Right lung (tissue), 2 donors: ENCODE measurements at regions not wholly inside any gene's neighbourhood (a gene's known extent, or its start where the extent isn't known, plus 50 kb on each side); places are given as distances from the start of the nearest gene placed in this dataset.
"Not testable (repeated sequence)": the region's sequence is repeated elsewhere in the genome, so short reads cannot be mapped to it uniquely, and the experiment has no call there.

Experiments
- DNase-seq, 2 donors: peaks; one replicate each; pipeline ENCODE4 v3.0.0-alpha.2; 2013

- no peak for DNase-seq
These were observed 120.2 kb upstream of the BANK1 start for GRCh38 chr4:101670370-101670769.

DNA sequence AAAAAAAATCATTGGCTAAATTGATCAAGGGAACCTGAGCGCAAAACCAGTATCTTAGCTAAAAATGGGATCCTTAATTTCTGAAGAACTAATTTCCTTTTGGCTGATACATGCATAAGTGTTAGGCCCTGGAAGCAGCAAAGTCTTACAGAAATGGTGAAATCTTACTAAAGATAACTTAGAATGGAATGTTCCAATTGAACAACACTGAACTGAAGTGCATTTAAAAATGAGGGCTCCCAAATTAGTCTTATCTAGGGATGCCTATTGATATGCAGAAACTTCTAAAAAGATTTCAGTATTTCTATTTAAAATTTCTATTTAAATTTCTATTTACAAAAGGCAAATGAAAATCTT is 120.7 kb upstream of the BANK1 start:
- no peak for DNase-seq

GRCh38 chr4:101669138-101669831 is 121.2 kb upstream of the BANK1 start:
- no peak for DNase-seq

- no peak for DNase-seq
These were observed 123.2 kb upstream of the BANK1 start for GRCh38 chr4:101667348-101667747.

DNA sequence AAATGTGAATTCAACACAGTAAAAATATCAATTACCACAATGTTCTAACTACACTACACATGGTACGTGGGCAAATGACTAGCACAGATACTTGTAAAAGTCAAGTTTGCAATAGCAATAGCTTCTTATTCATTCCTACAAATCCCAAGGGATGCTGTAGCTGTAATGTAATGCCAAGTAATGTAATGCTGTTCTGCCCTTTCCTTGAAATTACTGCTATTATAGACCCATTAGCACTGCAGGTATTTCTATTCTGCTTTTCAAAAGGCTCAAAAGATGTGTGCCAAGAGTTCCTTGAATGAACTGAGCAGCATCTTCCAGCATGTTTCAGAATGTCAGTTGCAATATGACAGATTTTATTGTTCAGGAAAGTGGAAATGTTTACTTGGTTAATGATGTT is 129.9 kb upstream of the BANK1 start:
- no peak for DNase-seq

- no peak for DNase-seq
These were observed 134.7 kb upstream of the BANK1 start for GRCh38 chr4:101655857-101656256.

- no peak for DNase-seq
These were observed 135.5 kb upstream of the BANK1 start for GRCh38 chr4:101655005-101655404.

DNA sequence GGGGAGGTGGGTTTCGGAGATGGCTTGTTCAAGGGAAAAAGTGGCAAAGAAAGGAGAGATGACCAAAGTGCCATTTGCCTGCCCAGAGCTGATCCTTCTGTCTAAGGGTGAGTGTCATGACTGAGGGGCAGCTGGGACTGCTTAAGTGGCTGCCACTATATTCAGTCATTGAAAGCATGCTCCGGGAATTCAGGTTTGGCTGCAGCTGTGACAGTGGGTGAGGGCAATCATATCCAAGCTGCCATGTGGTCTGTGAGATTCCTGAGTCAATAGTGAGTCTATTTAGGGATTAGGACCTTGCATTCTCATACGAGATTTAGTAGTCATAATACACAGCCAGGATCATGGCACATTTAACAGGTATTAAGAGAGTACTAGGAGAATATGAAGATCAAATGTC is 138.8 kb upstream of the BANK1 start:
- DNase-seq: no peak

GRCh38 chr4:101649790-101650515 is 140.6 kb upstream of the BANK1 start:
- peak in 1 of 2 donors; percentile 1 for DNase-seq

DNA sequence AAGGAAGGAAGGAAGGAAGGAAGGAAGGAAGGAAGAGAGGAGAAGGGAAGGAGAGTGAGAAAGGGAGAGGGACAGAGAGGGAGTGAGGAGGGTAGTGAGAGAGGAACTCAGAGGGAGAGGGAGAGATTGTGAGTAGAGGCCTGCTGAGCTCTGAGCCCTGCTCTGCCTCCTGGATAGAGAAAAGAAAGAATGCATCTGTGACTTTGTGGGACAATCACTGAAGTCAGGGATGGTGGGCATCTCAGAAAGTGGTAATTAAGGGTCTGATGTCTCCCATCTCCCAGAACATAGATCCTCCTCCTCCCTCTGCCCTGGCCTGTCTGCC is 142.9 kb upstream of the BANK1 start:
- no peak for DNase-seq

DNA sequence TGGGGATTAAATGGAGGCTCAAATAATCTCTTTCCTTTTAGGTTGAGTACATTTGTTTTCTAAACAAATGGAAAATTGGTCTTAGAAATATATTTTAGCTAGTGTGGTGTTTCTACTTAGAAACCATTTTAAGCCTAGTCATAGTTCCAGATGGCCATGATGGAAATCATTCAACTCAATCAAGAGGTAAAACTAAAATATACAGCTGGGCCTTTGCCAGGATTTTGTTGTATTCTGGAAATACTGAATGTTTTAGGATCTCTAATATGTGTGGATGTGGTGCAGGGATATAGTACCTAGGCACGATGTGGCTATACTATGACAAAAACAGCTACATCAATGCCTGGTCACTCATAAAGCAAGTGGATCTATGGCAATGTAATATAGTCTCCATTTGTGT is 146.0 kb upstream of the BANK1 start:
- no peak for DNase-seq

GRCh38 chr4:101643186-101643837 is 147.2 kb upstream of the BANK1 start:
- no peak for DNase-seq

GRCh38 chr4:101632766-101633165 is 157.8 kb upstream of the BANK1 start:
- DNase-seq: not testable (repeated sequence)

DNA sequence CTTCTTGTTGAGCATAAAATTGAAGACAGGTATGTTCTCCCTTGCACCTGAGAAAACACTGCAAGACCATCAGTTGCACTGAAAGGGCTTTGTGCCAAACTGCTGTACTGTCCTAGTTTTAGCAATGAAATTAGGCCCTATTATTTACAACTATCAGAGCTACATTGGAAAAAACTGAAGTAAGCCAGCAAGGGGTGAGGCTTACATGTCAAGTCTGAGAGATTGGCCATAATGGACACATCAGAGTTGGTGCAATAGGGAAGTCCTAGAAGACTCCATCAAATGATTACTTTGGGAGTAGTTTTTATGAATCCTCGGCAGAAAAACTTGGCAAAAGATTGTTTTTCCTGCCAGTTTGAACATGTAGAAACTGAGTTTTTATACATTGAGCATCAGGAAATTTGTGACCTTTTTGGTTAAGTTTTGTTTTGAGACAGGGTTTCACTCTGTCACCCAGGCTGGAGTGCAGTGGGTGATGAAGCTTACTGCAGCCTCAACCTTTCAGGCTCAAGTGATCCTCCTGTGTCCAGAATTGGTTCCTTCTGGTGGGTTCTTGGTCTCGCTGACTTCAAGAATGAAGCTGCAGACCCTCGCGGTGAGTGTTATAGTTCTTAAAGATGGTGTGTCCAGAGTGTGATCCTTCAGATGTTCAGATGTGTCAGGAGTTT is 160.1 kb upstream of the BANK1 start:
- no peak for DNase-seq

DNA sequence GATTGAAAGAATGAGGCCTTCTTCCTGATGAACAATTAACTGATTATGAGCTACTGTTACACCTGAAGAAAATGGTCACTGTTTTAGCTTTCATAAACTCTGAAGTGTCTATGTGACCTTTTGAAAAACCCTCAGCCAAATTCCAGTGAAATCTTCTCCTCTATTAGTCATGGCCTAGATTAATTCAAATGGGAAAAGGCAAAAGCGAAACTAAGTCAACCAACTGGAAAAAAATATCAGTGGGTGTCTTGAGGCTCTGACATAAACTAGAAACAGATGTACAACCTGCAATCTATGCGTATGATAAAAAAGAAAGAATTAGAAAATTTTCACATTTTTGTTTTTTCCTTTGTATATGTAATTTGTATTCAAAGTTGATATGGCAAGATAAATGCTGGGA is 169.4 kb upstream of the BANK1 start:
- no peak for DNase-seq

DNA sequence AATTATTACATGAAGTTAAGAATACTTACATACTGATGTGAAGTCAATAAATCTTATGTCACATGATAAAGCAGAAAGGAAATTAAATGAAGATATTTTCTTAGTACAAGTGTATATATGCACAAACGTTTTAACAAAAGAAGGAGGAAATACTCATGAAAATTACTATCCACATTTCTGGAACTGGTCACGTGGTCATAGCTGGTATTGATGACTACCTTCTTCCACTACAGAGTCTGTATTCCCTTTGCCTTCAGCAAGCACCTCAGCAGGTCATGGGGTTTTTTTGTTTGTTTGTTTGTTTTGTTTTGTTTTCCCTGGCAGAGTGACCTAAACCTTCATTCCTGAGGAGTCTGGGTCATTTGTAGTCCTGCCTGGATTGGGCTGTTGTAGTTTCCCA is 174.9 kb upstream of the BANK1 start:
- no peak for DNase-seq

- DNase-seq: not testable (repeated sequence)
These were observed 183.5 kb upstream of the BANK1 start for GRCh38 chr4:101606989-101607388.

DNA sequence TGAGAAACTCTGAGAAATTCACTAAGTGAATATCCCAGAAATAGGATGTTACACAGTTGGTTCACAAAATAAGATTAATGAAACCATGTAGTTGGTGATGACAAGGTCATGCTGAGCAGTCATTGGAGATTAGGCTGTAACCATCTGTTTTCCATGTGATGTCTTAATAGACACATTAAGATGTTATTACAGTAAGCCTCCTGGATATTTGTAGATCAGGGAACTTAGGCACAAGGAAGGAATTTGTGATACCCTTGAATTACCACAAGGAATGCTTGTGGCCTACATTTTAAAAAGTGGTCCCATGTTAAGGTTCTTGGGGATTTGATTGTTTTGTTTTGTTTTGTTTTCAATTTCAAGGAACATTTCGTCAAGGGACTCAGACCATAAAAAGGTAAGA is 185.6 kb upstream of the BANK1 start:
- DNase-seq: no peak

DNA sequence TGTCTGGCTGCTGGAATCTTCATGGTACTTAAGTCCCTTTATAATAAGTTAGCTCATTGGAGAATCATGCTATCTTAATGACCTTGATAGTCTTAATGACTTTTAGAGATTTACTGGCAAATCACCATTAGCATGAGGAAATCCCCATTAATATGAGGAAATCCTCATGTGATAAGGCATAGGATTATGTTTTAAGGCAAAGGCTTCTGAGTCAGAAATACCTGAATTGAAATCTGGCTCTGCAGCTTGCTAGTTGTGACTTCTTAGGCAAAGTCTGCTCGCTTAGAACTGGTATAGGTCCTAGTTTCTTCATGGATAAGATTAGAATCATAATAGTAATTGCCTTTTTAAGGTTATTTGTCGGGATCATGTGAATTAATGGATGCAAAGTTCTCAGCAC is 190.2 kb upstream of the BANK1 start:
- no peak for DNase-seq

- DNase-seq: no peak
These were observed 190.9 kb upstream of the BANK1 start for GRCh38 chr4:101599620-101600019.

DNA sequence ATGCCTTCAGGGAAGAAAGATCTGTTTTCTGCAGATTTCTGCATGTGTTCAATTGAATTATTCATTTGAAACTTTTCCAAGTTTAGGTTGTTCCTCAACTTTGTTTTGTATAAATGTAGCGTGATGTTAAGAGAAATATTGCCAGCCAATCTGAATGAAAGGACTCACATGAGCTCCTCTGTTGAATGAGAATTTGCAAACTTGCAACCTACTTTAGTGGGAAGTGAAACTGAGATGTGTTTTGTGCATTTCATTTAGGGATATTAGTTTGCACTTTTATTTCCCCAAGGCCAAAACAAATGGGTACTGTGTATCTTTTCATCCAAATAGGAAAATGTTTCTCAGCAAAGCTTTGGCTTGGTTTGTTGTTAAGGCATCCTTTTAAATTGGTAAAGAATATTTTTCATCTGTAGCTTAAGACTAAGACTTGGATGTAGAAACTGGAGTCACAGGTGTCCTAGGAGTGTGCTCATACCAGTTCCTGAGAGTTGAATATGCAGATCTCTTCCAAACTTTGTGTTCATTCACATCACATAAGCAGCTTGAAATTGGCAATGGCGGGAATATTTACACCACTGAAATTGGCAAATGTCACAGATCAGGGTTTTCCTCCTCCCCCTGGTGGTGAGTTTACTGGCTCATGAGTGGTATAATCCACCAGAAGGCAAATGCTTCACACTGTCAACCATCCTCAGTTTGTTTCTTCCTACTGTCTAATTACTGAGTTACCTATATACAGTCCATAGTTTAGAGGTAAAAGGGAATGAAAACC is 193.6 kb upstream of the BANK1 start:
- no peak for DNase-seq

DNA sequence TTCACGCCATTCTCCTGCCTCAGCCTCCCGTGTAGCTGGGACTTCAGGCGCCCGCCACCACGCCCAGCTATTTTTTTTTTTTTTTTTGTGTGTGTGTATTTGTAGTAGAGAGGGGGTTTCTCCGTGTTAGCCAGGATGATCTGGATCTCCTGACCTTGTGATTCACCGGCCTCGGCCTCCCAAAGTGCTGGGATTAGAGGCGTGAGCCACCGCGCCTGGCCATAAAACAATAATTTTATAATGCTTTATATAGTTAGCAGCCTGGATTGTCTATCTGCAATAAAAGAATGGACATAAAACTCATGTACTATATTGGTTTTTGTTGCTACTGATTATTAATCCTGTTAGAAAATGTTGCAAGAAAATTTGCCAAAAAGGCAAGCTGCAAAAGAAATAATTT is 195.9 kb upstream of the BANK1 start:
- DNase-seq: no peak
